ENCODE measurements at regions not wholly inside any gene's neighbourhood (a gene's known extent, or its start where the extent isn't known, plus 50 kb on each side); places are given as distances from the start of the nearest gene placed in this dataset.
"Not testable (repeated sequence)": the region's sequence is repeated elsewhere in the genome, so short reads cannot be mapped to it uniquely, and the experiment has no call there.

- no peak for DNase-seq
Observed at GRCh38 chr16:60481591-60481990, 1554.6 kb downstream of the CDH8 start.

- no peak for DNase-seq
Observed at GRCh38 chr16:60478810-60479209, 1557.4 kb downstream of the CDH8 start.

- DNase-seq: no peak
Observed at GRCh38 chr16:60463986-60464385, 1572.3 kb downstream of the CDH8 start.

- DNase-seq: no peak
Observed at GRCh38 chr16:60459463-60459862, 1576.8 kb downstream of the CDH8 start.

GRCh38 chr16:60458255-60458654 is 1578.0 kb downstream of the CDH8 start:
- DNase-seq: no peak

GRCh38 chr16:60452646-60453045 is 1583.6 kb downstream of the CDH8 start:
- DNase-seq: no peak

- no peak for DNase-seq
Observed at GRCh38 chr16:60438894-60439293, 1597.3 kb downstream of the CDH8 start.

GRCh38 chr16:60432472-60432871 is 1603.8 kb downstream of the CDH8 start:
- no peak for DNase-seq

GRCh38 chr16:60419859-60420258 is 1616.4 kb downstream of the CDH8 start:
- DNase-seq: no peak

GRCh38 chr16:60414613-60415012 is 1621.6 kb downstream of the CDH8 start:
- DNase-seq: no peak

- DNase-seq: no peak
Observed at GRCh38 chr16:60413969-60414368, 1622.3 kb downstream of the CDH8 start.

- no peak for DNase-seq
Observed at GRCh38 chr16:60407606-60408005, 1628.6 kb downstream of the CDH8 start.

GRCh38 chr16:60407034-60407433 is 1629.2 kb downstream of the CDH8 start:
- DNase-seq: no peak

- DNase-seq: no peak
Observed at GRCh38 chr16:60405286-60405685, 1631.0 kb downstream of the CDH8 start.

- DNase-seq: no peak
Observed at GRCh38 chr16:60404401-60404800, 1631.8 kb downstream of the CDH8 start.

GRCh38 chr16:60402941-60403340 is 1633.3 kb downstream of the CDH8 start:
- not testable (repeated sequence) for DNase-seq

GRCh38 chr16:60392380-60392779 is 1643.9 kb downstream of the CDH8 start:
- DNase-seq: no peak

GRCh38 chr16:60371591-60371990 is 1637.5 kb upstream of the GOT2 start:
- no peak for DNase-seq

- DNase-seq: no peak
Observed at GRCh38 chr16:60367739-60368138, 1633.6 kb upstream of the GOT2 start.

- DNase-seq: no peak
Observed at GRCh38 chr16:60363566-60363965, 1629.5 kb upstream of the GOT2 start.

GRCh38 chr16:60359866-60360265 is 1625.8 kb upstream of the GOT2 start:
- DNase-seq: not testable (repeated sequence)

GRCh38 chr16:60359412-60359811 is 1625.3 kb upstream of the GOT2 start:
- DNase-seq: not testable (repeated sequence)

- not testable (repeated sequence) for DNase-seq
Observed at GRCh38 chr16:60357876-60358522, 1623.9 kb upstream of the GOT2 start.

GRCh38 chr16:60346256-60346655 is 1612.1 kb upstream of the GOT2 start:
- no peak for DNase-seq

- no peak for DNase-seq
Observed at GRCh38 chr16:60337671-60338070, 1603.6 kb upstream of the GOT2 start.

Data from activated CD4-positive, alpha-beta T cell treated with anti-CD3 and anti-CD28 coated beads for 4 hours (primary cell).